Ishikawa (cell line): ENCODE measurements at regions not wholly inside any gene's neighbourhood (a gene's known extent, or its start where the extent isn't known, plus 50 kb on each side); places are given as distances from the start of the nearest gene placed in this dataset.

Experiments used
- CEBPB ChIP-seq: IDR thresholded peaks from 2 replicates; pipeline ENCODE4 v1.6.1; 2012
- EGR1 ChIP-seq: IDR thresholded peaks from 2 replicates; pipeline ENCODE4 v1.6.1; 2012
- EP300 ChIP-seq: IDR thresholded peaks from 2 replicates; pipeline ENCODE4 v1.6.1; 2012; ENCODE audit warnings: borderline replicate concordance
- FOXM1 ChIP-seq: IDR thresholded peaks from 2 replicates; pipeline ENCODE4 v1.6.1; 2012; ENCODE audit warnings: low read depth, borderline replicate concordance
- RAD21 ChIP-seq: IDR thresholded peaks from 2 replicates; pipeline ENCODE4 v1.6.1; 2012; ENCODE audit warnings: low read depth
- REST ChIP-seq: IDR thresholded peaks from 2 replicates; pipeline ENCODE4 v1.6.1; 2012; ENCODE audit warnings: low read depth, mild to moderate bottlenecking
- TAF1 ChIP-seq: IDR thresholded peaks from 2 replicates; pipeline ENCODE4 v1.6.1; 2012; ENCODE audit warnings: low read depth, mild to moderate bottlenecking
- TCF12 ChIP-seq: IDR thresholded peaks from 2 replicates; pipeline ENCODE4 v1.6.1; 2012; ENCODE audit warnings: low read depth
- TEAD4 ChIP-seq: IDR thresholded peaks from 2 replicates; pipeline ENCODE4 v1.6.1; 2012
- YY1 ChIP-seq: IDR thresholded peaks from 2 replicates; pipeline ENCODE4 v1.6.1; 2012; ENCODE audit warnings: low read depth
- TF ChIP-seq, protein P1 (sequence below): IDR thresholded peaks from 2 replicates; pipeline ENCODE4 v1.6.1; 2012

DNA sequence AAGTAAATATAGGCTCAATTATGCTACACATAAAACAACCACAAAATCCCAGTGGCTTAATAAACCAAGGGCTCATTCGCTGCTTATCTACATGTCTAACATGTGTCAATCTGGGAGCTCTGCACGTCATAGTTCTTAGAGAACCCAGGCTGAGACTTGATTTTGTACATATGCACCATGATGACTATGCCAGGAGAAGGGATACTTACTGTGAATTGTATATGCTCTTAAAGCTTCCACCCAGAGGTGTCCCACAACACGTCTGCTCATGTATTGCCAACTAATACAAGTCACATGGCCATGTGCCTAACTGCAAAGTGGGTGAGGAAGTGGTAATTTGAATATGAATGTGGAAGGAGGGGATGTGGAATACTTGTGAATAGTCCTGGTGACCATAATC is 262.1 kb downstream of the CPS1 start:
- TF ChIP-seq FOXM1 (no peak), REST (no peak), TCF12 (no peak), YY1 (no peak), EP300 (no peak), RAD21 (no peak), EGR1 (no peak), CEBPB (no peak), TEAD4 (no peak), TAF1 (no peak)
- TF ChIP-seq, protein P1, sequence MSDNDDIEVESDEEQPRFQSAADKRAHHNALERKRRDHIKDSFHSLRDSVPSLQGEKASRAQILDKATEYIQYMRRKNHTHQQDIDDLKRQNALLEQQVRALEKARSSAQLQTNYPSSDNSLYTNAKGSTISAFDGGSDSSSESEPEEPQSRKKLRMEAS, result no peak
